GM18907 (cell line): ENCODE measurements at regions not wholly inside any gene's neighbourhood (a gene's known extent, or its start where the extent isn't known, plus 50 kb on each side); places are given as distances from the start of the nearest gene placed in this dataset.
A peak's percentile ranks its signal among the peaks of the same experiment; 100 is the strongest.

Experiments used
- ATAC-seq: cut with Tn5 transposase; IDR thresholded peaks from one replicate; pipeline ENCODE4 v1.9.1; 2021; ENCODE audit warnings: mild to moderate bottlenecking, moderate library complexity; ENCODE audit not compliant: unreplicated experiment

- no peak for ATAC-seq
These were observed 157.6 kb upstream of the C1QTNF7 start for GRCh38 chr4:15270201-15270600.

GRCh38 chr4:15286041-15286440 is 141.8 kb upstream of the C1QTNF7 start:
- no peak for ATAC-seq

GRCh38 chr4:15291122-15291521 is 136.7 kb upstream of the C1QTNF7 start:
- ATAC-seq: no peak

GRCh38 chr4:15293711-15294110 is 134.1 kb upstream of the C1QTNF7 start:
- ATAC-seq: peak; percentile 44

- peak; percentile 27 for ATAC-seq
These were observed 133.6 kb upstream of the C1QTNF7 start for GRCh38 chr4:15294202-15294601.

GRCh38 chr4:15294832-15295231 is 133.0 kb upstream of the C1QTNF7 start:
- ATAC-seq: no peak

- no peak for ATAC-seq
These were observed 132.2 kb upstream of the C1QTNF7 start for GRCh38 chr4:15295421-15296162.

GRCh38 chr4:15297344-15297743 is 130.5 kb upstream of the C1QTNF7 start:
- no peak for ATAC-seq

GRCh38 chr4:15299627-15300026 is 128.2 kb upstream of the C1QTNF7 start:
- no peak for ATAC-seq

GRCh38 chr4:15303052-15303641 is 124.7 kb upstream of the C1QTNF7 start:
- ATAC-seq: no peak

GRCh38 chr4:15314974-15315373 is 112.9 kb upstream of the C1QTNF7 start:
- ATAC-seq: no peak

GRCh38 chr4:15317246-15317645 is 110.6 kb upstream of the C1QTNF7 start:
- no peak for ATAC-seq

GRCh38 chr4:15318621-15319348 is 109.0 kb upstream of the C1QTNF7 start:
- no peak for ATAC-seq

- ATAC-seq: no peak
These were observed 107.6 kb upstream of the C1QTNF7 start for GRCh38 chr4:15320121-15320678.

GRCh38 chr4:15322006-15322405 is 105.8 kb upstream of the C1QTNF7 start:
- no peak for ATAC-seq

GRCh38 chr4:15325987-15326386 is 101.8 kb upstream of the C1QTNF7 start:
- no peak for ATAC-seq

GRCh38 chr4:15327311-15328298 is 100.2 kb upstream of the C1QTNF7 start:
- no peak for ATAC-seq

- ATAC-seq: no peak
These were observed 95.9 kb upstream of the C1QTNF7 start for GRCh38 chr4:15331930-15332329.

- no peak for ATAC-seq
These were observed 95.5 kb upstream of the C1QTNF7 start for GRCh38 chr4:15332377-15332776.
